ENCODE measurements at regions not wholly inside any gene's neighbourhood (a gene's known extent, or its start where the extent isn't known, plus 50 kb on each side); places are given as distances from the start of the nearest gene placed in this dataset.
"Not testable (repeated sequence)": the region's sequence is repeated elsewhere in the genome, so short reads cannot be mapped to it uniquely, and the experiment has no call there.

DNA sequence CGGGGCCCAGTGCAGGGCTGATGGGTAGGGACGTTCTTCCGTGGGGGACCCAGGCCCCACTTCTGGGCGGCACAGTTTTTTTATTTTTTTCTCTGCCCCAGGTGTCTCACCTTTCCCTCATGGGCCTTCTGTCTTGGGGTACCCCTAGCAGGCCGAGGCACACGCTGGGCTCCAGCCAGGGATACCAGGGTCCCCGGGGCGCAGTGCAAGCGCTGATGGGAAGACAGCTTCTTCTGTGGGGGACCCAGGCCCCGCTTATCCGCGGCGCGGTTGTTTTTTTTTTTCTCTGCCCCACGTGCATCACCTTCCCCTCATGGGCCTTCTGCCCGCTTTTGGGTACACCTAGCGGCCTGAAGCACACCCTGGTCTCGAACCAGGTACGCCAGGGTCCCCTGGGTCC, 1481.0 kb upstream of the TPTE start:
- not testable (repeated sequence) for DNase-seq; H3K36me3 Mint-ChIP-seq (ENCODE audit: insufficient read depth); H3K9me3 Mint-ChIP-seq; H3K4me1 Mint-ChIP-seq (ENCODE audit: low read depth); H3K4me3 Mint-ChIP-seq; ATAC-seq; H3K27me3 Mint-ChIP-seq (ENCODE audit: low read depth)

DNA sequence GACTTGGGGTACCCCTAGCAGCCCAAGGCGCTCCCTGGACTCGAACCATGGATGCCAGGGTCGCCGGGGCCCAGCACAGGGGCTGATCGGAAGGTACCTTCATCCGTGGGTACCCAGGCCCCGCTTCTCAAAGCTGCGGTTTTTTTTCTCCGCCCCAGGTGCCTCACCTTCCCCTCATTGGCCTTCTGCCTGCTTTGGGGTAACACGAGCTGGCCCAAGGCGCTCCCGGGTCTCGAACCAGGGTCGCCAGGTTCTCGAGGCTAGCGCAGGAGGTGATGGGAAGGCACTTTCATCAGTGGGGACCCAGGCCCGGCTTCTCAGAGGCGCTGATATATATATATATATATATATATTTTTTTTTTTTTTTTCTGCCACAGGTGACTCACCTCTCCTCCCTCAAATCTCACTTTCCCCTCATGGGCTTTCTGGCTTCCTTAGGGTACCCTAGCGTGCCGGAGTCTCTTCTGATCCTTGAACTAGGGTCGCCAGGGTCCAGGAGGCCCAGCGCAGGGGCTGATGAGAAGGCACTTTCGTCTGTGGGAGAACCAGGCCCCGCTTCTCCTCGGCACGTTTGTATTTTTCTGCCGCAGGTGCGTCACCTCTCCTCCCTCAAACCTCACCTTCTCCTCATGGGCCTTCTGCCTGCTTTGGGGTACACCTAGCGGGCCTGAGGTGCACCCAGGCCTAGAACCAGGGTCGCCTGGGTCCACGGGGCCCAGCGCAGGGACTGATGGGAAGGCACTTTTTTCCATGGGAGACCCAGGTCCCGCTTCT, 1480.0 kb upstream of the TPTE start:
- not testable (repeated sequence) for ATAC-seq; H3K36me3 Mint-ChIP-seq (ENCODE audit: insufficient read depth); H3K27me3 Mint-ChIP-seq (ENCODE audit: low read depth); H3K9me3 Mint-ChIP-seq; DNase-seq; H3K4me3 Mint-ChIP-seq; H3K4me1 Mint-ChIP-seq (ENCODE audit: low read depth)

DNA sequence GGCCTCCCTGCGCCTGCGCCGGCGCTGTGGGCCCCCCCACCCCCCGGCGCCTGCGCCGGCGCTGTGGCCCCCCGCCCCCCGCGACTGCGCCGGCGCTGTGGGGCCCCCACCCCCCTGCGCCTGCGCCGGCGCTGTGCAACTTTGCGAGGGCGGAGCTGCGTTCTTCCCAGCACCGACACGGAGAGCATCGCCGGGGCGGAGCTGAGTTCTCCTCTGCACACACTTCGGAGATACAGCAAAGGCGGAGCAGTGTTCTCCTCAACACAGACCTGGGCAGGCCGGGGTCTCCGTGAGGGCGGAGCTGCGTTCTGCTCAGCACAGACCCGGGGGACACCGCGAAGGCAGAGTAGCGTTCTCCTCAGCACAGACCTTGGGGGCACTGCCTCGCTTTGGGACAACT, 1478.3 kb upstream of the TPTE start:
- H3K9me3 Mint-ChIP-seq; ATAC-seq; H3K27me3 Mint-ChIP-seq (ENCODE audit: low read depth); H3K4me3 Mint-ChIP-seq; H3K36me3 Mint-ChIP-seq (ENCODE audit: insufficient read depth); DNase-seq; H3K4me1 Mint-ChIP-seq (ENCODE audit: low read depth): not testable (repeated sequence)

DNA sequence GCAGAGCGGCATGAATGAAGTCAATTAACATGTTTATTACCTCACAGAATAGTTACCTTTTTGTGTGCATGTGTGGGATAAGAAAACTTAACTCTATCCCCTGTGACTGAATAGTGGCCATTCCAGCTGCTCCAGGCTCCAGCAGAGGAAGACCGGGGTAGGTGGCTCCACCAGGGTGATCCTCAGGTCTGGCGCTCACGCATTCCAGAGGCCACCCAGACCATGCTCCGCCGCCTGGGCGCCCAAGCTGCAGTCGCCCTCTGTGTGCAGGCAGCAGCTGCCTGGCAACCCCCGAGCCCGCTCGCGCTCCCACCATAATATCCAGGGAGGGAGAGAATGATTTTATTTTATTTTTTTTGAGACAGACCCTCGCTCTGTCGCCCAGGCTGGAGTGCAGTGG, 1474.5 kb upstream of the TPTE start:
- not testable (repeated sequence) for ATAC-seq; H3K9me3 Mint-ChIP-seq; H3K4me3 Mint-ChIP-seq; H3K36me3 Mint-ChIP-seq (ENCODE audit: insufficient read depth); H3K4me1 Mint-ChIP-seq (ENCODE audit: low read depth); H3K27me3 Mint-ChIP-seq (ENCODE audit: low read depth); DNase-seq

DNA sequence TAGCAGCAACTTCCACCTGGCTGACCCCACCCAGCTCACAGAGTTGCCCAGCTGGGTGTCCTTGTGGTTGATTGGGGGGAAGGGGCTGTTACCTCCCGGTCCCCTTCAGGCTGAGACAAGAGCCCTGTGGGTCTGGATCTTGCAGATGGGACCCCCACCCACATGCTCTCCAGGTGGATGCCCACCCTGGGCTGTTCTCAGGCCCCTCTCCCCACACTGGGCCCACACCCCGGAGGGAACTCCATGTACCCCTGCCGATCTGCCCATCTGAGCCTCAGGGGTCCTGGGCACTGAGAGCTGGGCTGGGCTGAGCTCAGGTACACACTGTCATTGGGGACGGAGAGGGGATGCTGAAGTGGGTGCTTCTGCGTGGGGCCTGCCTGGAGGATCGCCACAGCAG, 1453.9 kb upstream of the TPTE start:
- not testable (repeated sequence) for ATAC-seq; H3K9me3 Mint-ChIP-seq; H3K27me3 Mint-ChIP-seq (ENCODE audit: low read depth); H3K4me3 Mint-ChIP-seq; H3K4me1 Mint-ChIP-seq (ENCODE audit: low read depth); H3K36me3 Mint-ChIP-seq (ENCODE audit: insufficient read depth); DNase-seq

DNA sequence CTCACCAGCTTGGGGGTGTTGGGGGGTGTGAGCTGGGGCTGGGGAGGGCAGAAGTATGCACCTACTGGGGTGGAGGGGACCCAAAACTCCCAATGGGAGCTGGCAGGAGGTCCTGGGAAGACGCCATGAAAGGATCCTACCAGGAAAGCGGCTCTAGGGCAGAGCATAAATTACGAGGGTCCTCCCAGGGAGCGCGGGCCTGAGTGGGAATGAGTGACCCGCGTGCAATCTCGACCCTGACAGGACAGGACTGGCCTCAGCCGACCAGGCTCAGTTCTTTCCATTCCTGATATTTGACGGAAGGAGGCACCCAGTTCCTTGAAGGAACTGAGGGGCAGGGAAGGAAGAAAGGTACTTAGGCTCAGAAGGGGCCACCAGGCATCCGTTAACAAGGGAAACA, 1452.8 kb upstream of the TPTE start:
- not testable (repeated sequence) for H3K4me3 Mint-ChIP-seq, DNase-seq

DNA sequence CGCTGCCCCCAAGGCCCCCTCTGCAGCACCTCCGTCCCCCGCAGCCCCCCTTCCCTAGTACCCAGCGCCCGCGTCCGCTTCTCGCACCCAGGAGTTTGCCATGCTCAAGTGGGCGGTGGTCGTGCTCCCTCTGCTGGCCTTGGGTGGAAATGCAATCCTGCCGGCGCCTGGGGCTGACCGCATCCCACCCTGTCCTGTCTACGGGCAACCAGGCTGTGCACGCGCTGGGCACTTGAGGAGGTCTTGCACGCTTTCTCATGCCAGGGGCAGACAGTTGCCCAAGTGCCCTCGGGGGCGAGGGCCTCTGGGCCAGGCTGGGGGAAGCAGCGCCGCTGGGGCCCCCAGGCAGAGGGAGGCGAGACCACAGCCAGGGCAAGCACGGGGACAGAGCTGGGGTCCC, 1450.7 kb upstream of the TPTE start:
- H3K27me3 Mint-ChIP-seq (ENCODE audit: low read depth); H3K36me3 Mint-ChIP-seq (ENCODE audit: insufficient read depth); H3K4me1 Mint-ChIP-seq (ENCODE audit: low read depth); H3K4me3 Mint-ChIP-seq; H3K9me3 Mint-ChIP-seq; DNase-seq; ATAC-seq: not testable (repeated sequence)

More for the DNA sequence above, 1452.8 kb upstream of the TPTE start:
- not testable (repeated sequence) for H3K27me3 Mint-ChIP-seq (ENCODE audit: low read depth); H3K9me3 Mint-ChIP-seq; ATAC-seq; H3K4me1 Mint-ChIP-seq (ENCODE audit: low read depth); H3K36me3 Mint-ChIP-seq (ENCODE audit: insufficient read depth)

DNA sequence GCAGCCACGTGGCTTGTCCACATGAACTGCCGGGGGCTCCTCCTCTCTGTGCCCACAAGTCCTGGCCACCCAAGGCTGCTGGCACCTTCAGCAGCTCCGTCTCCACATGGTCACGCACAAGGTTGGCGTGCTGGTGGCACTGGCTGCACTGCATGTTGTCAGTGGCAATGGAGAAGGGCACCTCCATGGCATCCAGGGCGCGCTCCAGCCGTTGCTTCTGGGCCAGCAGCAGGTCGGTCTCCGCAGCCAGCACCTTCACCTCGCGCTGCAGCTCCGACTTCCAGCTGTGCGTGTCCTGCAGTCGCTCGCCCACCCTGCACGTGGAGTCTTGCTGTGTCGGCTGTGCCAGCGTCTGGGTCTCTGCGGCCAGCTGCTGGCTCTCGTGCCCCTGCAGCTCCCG, 1448.4 kb upstream of the TPTE start:
- not testable (repeated sequence) for ATAC-seq; H3K4me1 Mint-ChIP-seq (ENCODE audit: low read depth); DNase-seq; H3K9me3 Mint-ChIP-seq; H3K36me3 Mint-ChIP-seq (ENCODE audit: insufficient read depth); H3K4me3 Mint-ChIP-seq; H3K27me3 Mint-ChIP-seq (ENCODE audit: low read depth)

DNA sequence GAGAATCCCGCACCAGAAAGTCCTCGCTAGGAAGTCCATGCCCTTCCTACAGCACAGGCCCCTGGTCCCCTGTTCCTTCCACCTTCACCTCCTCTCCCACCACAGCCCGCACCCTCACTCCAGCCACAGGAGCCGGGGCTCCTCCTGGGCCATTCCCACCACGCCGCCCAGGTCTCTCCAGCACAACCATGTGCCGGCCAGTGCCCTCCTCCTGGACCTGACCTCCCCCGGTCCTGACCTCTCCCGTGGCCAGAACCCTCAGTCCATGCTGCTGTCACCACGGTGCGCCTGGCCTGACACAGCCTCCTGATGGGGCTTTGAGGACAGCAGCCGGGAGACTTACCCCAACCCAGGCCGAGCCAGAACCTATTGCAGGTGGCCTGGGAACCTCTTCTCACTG, 1446.6 kb upstream of the TPTE start:
- not testable (repeated sequence) for ATAC-seq; H3K4me3 Mint-ChIP-seq; H3K27me3 Mint-ChIP-seq (ENCODE audit: low read depth); H3K9me3 Mint-ChIP-seq; H3K36me3 Mint-ChIP-seq (ENCODE audit: insufficient read depth); H3K4me1 Mint-ChIP-seq (ENCODE audit: low read depth); DNase-seq

DNA sequence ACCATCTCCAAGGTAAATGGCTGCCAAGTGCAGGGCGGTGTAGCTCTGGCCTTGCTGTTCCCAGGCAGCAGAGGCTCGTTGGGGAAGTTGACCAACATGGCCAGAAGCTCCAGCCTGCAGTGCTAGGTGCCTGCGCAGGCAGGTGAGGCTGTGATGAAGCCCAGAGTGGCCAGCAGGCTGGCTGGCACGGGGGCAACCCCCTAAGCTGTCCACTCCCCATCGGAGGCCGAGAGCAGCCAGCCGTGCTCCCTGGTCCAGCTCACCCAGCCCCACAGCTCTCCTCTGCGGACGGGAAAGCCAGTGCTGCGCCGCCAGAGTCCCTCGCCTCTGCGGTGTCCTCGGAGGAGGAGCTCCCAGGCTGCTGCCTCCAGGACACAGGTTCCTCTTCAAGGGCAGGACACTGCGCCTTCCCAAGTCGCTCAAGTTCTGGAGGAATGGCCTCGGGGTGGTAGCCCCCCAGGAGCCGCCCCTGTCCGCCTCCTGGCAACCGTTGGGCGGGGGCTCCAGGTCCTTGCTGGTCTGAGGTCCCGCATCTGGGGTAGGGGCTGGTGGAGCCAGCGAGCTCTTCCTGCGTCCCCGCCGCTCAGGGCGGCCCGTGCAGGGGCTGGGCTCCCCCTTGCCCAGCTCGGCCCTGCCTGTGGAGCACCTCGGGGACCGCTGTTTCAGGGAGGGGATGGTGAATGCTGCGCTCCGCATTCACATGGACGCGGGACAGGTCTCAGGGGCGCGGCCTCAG, 1438.1 kb upstream of the TPTE start:
- not testable (repeated sequence) for H3K4me3 Mint-ChIP-seq; H3K9me3 Mint-ChIP-seq; H3K36me3 Mint-ChIP-seq (ENCODE audit: insufficient read depth); DNase-seq; H3K4me1 Mint-ChIP-seq (ENCODE audit: low read depth); H3K27me3 Mint-ChIP-seq (ENCODE audit: low read depth); ATAC-seq

DNA sequence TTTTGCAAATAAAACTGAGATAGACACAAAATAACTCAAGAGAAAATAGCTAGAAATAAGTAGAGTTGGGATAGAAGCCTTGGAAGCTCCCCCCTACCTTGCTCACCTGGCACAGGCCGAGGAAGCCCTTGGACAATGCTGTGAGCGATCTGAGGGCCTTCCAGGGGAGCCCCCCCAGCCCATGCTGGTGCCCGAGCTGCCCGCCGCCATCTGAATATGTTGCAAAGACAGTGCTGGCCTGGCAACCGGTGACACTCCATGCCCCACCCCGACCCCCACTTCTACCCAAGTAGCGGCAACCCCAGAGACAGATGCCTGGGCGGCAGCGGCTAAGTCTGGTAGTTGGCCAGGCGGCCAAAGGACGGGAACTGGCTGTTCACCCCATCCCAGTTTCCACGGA, 1435.1 kb upstream of the TPTE start:
- H3K36me3 Mint-ChIP-seq (ENCODE audit: insufficient read depth); H3K4me3 Mint-ChIP-seq; H3K4me1 Mint-ChIP-seq (ENCODE audit: low read depth); ATAC-seq; H3K9me3 Mint-ChIP-seq; DNase-seq; H3K27me3 Mint-ChIP-seq (ENCODE audit: low read depth): not testable (repeated sequence)

DNA sequence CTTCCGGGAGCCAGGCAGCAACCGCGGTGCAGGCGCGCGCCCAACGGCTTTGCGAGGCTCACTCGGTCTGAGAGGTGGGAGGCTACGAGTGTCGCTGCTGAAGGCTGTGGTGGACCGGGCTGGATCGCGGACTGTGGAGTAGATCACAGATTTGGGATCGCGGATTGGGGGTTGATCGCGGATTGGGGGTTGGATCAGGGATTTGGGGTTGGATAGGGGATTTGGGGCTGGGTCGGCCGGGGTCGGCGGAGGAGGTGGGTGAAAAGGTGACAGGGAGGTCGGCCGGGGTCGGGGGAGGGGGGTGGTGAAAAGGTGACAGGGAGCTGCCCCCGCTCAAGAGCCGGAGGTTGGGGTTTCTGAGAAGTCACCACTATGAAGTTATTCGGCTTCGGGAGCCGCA, 1433.6 kb upstream of the TPTE start:
- not testable (repeated sequence) for DNase-seq, H3K4me3 Mint-ChIP-seq, ATAC-seq

DNA sequence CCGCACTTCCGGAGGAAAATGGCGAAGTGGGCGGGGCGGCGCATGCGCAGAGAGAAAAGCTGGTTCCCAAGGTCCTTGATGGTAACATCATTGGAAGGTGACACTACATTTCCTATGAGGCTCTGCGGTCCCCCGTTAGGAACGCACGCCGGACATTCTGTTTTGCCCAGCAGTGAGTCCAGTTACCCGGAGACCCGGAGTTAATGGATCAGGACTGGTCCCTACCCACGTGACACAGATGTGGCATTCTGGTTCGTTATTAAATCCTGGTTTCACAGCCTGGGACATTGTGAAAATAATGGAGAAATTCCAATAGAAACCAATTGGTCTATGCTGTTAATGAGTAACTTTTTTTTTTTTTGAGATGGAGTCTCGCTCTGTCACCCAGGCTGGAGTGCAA, 1391.6 kb upstream of the TPTE start:
- not testable (repeated sequence) for H3K36me3 Mint-ChIP-seq (ENCODE audit: insufficient read depth); H3K27me3 Mint-ChIP-seq (ENCODE audit: low read depth); DNase-seq; H3K4me3 Mint-ChIP-seq; ATAC-seq; H3K9me3 Mint-ChIP-seq; H3K4me1 Mint-ChIP-seq (ENCODE audit: low read depth)

More for the DNA sequence above, 1433.6 kb upstream of the TPTE start:
- not testable (repeated sequence) for H3K27me3 Mint-ChIP-seq (ENCODE audit: low read depth); H3K9me3 Mint-ChIP-seq; H3K4me1 Mint-ChIP-seq (ENCODE audit: low read depth); H3K36me3 Mint-ChIP-seq (ENCODE audit: insufficient read depth)

DNA sequence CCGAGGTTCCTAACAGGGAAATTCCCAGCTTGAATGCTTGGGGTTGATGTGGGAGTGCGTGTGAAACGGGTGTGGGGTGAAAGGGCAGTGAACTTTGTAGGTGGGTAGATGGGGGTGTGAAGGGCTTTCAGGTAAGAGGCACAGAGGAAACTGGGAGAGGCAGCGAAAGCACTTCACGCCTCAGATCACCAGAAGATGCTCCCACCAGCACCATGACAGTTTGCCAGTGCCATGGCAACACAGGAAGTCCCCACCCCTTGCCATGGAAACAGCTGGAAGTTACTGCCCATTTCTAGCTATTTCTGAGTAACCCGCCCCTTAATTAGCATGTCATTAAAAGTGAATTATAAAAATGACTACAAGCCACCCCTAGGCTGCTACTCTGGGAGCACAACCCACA, 1390.6 kb upstream of the TPTE start:
- not testable (repeated sequence) for H3K4me3 Mint-ChIP-seq; DNase-seq; H3K4me1 Mint-ChIP-seq (ENCODE audit: low read depth); ATAC-seq; H3K9me3 Mint-ChIP-seq; H3K27me3 Mint-ChIP-seq (ENCODE audit: low read depth); H3K36me3 Mint-ChIP-seq (ENCODE audit: insufficient read depth)

Data from activated T-cell treated with anti-CD3 and anti-CD28 coated beads, Interleukin-2, amount 50 U/mL, for 4 hours (primary cell).